PC-3 (cell line): ENCODE measurements at regions not wholly inside any gene's neighbourhood (a gene's known extent, or its start where the extent isn't known, plus 50 kb on each side); places are given as distances from the start of the nearest gene placed in this dataset.

Source experiments
- ATAC-seq: fragments of 200-7000 bp; cut with Tn5 transposase; 2 replicates; pipeline ENCODE4 v1.9.1; 2020; ENCODE audit warnings: mild to moderate bottlenecking, moderate library complexity
- BruUV-seq: library from RNA; stranded (reverse); fragments of 400-500 nt; replicated peaks from 2 replicates; lab custom pipeline; 2021; lab: Mats Ljungman, UMichigan
- CTCF ChIA-PET: fragments of 300-600 bp; sonication (Branson Sonifier 250); formaldehyde crosslinking; loops from one replicate; lab custom pipeline; 2022; ENCODE audit warnings: antibody characterized with exemption; lab: Charles Lee
- POLR2A ChIA-PET: fragments of 300-600 bp; sonication (Branson Sonifier 250); formaldehyde crosslinking; loops from one replicate; lab custom pipeline; 2022; ENCODE audit warnings: antibody characterized with exemption; ENCODE audit not compliant: unreplicated experiment; lab: Charles Lee
- DNase-seq: peaks from one replicate; pipeline ENCODE4 v3.0.0-alpha.2; 2015
- H2AFZ ChIP-seq: fragments of 300-600 bp; sonication (generic); 2 replicates; pipeline ENCODE4 v1.6.0; 2016; ENCODE audit warnings: antibody characterized with exemption, low read length
- H3F3A ChIP-seq: fragments of 300-600 bp; sonication (generic); one replicate; pipeline ENCODE4 v1.6.0; 2017; ENCODE audit warnings: antibody characterized with exemption, low read length, control low read depth, mild to moderate bottlenecking; ENCODE audit not compliant: unreplicated experiment
- H3K27ac ChIP-seq: fragments of 300-600 bp; sonication (generic); 2 replicates; pipeline ENCODE4 v1.5.1; 2016; ENCODE audit warnings: mild to moderate bottlenecking, low read length
- H3K27me3 ChIP-seq: fragments of 300-600 bp; sonication (generic); 2 replicates; pipeline ENCODE4 v1.6.1; 2016; ENCODE audit warnings: low read length, mixed read lengths
- H3K36me3 ChIP-seq: fragments of 300-600 bp; sonication (generic); 2 replicates; pipeline ENCODE4 v1.6.1; 2016; ENCODE audit warnings: low read depth, mixed run types, low read length, mixed read lengths
- H3K4me1 ChIP-seq: fragments of 300-600 bp; sonication (generic); 2 replicates; pipeline ENCODE4 v1.5.1; 2016; ENCODE audit warnings: low read length; ENCODE audit not compliant: insufficient read depth
- H3K4me2 ChIP-seq: fragments of 300-600 bp; sonication (generic); 2 replicates; pipeline ENCODE4 v1.6.0; 2016; ENCODE audit warnings: low read length
- H3K4me3 ChIP-seq: fragments of 300-600 bp; sonication (generic); 2 replicates; pipeline ENCODE4 v1.5.1; 2016; ENCODE audit warnings: mild to moderate bottlenecking, low read length, mixed read lengths
- H3K79me2 ChIP-seq: fragments of 300-600 bp; sonication (generic); 2 replicates; pipeline ENCODE4 v1.6.1; 2017; ENCODE audit warnings: low read length, mixed read lengths
- H3K9ac ChIP-seq: fragments of 300-600 bp; sonication (generic); 2 replicates; pipeline ENCODE4 v1.6.0; 2016; ENCODE audit warnings: mild to moderate bottlenecking, low read length
- H3K9me2 ChIP-seq: fragments of 300-600 bp; sonication (generic); replicated peaks from 2 replicates; pipeline ENCODE4 v1.6.1; 2016; ENCODE audit warnings: mixed run types, low read length, mixed read lengths
- H3K9me3 ChIP-seq: fragments of 300-600 bp; sonication (generic); 2 replicates; pipeline ENCODE4 v1.6.1; 2016; ENCODE audit warnings: low read length, mixed read lengths
- H4K20me1 ChIP-seq: fragments of 300-600 bp; sonication (generic); 2 replicates; pipeline ENCODE4 v1.6.1; 2016; ENCODE audit warnings: low read length, mixed read lengths
- EZH2 ChIP-seq: fragments of 300-600 bp; sonication (generic); IDR thresholded peaks from one replicate; pipeline ENCODE4 v1.6.1; 2017; ENCODE audit warnings: antibody characterized with exemption, mild to moderate bottlenecking, low read length; ENCODE audit not compliant: unreplicated experiment
- EZH2phosphoT487 ChIP-seq: fragments of 300-600 bp; sonication (generic); IDR thresholded peaks from 2 replicates; pipeline ENCODE4 v1.6.1; 2018; ENCODE audit warnings: mild to moderate bottlenecking, antibody characterized with exemption, low read length, borderline replicate concordance
- intact Hi-C: fragments of 100-400 bp; cut with micrococcal nuclease; formaldehyde crosslinking; loops from 2 replicates; pipeline ENCODE4 v1.9.0; 2023
- TF ChIP-seq, protein P1 (sequence below): fragments of 300-600 bp; sonication (generic); conservative IDR thresholded peaks from 2 replicates; pipeline ENCODE4 v1.5.1; 2017; ENCODE audit warnings: antibody characterized with exemption, low read depth, mild to moderate bottlenecking, low read length

DNA sequence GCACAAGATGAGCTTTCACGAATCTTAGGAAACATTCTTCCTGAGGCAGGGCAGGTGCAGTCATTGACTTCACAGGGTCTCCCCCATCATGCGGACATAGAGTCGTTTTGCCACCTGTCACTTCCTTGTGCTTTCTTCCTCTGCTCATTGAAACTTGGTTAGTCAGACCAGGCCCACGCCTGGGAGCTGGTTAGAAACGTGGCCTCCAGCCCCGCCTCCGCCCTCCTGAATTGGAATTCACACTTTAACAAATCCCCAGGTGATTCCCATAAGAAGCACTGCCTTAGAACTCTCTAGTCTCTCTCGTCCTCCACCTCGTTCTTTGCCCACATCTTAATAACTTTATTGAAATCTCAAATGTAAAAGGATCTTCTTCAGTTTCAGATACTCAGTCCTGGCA is 265.5 kb upstream of the FZD8 start:
- Histone ChIP-seq H3K4me3 (no peak overlapping the region), H3K9me2 (no peaks in the 10 kb centered on the region), H3K9me3 (no peaks in the 10 kb centered on the region), H3K79me2 (no peaks in the 10 kb centered on the region), H2AFZ (no peak overlapping the region), H4K20me1 (no peaks in the 10 kb centered on the region), H3K36me3 (no peaks in the 10 kb centered on the region), H3K4me1 (peaks cover 29% of the 10 kb centered on the region), H3K4me2 (no peak overlapping the region), H3K27ac (no peak overlapping the region), H3K9ac (no peak overlapping the region), H3F3A (peaks cover 6% of the 10 kb centered on the region), H3K27me3 (no peaks in the 10 kb centered on the region)
- no TSS peak for BruUV-seq
- intact Hi-C loops = no loop called here
- TF ChIP-seq, protein P1, sequence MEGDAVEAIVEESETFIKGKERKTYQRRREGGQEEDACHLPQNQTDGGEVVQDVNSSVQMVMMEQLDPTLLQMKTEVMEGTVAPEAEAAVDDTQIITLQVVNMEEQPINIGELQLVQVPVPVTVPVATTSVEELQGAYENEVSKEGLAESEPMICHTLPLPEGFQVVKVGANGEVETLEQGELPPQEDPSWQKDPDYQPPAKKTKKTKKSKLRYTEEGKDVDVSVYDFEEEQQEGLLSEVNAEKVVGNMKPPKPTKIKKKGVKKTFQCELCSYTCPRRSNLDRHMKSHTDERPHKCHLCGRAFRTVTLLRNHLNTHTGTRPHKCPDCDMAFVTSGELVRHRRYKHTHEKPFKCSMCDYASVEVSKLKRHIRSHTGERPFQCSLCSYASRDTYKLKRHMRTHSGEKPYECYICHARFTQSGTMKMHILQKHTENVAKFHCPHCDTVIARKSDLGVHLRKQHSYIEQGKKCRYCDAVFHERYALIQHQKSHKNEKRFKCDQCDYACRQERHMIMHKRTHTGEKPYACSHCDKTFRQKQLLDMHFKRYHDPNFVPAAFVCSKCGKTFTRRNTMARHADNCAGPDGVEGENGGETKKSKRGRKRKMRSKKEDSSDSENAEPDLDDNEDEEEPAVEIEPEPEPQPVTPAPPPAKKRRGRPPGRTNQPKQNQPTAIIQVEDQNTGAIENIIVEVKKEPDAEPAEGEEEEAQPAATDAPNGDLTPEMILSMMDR = no peak
- TF ChIP-seq EZH2 (no peak), EZH2phosphoT487 (no peak)
- ChIA-PET POLR2A (no interaction called here), CTCF (no interaction called here)
- DNase-seq (no peak), ATAC-seq (no peak)

DNA sequence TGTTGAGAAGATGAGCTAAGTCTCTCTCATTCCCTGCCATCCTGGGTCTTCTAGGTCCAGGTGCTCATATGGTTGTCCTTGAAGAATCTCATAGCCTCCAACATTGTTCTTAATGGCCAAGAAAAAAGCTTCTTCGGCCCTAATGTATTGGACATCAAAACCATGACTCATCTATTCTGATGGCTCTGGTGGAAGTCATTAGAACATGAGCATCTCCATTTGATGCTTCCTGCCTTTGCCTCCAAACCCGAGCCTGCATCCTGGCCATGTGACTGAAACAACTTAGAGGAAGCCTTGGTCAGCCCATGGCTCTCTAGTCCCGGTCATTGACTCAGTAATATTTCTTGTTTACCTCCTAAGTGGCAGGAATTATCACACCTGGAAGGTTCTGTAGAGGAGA is 264.1 kb upstream of the FZD8 start:
- no peak overlapping the region for H3K27ac ChIP-seq
- no peak for DNase-seq
- peaks cover 18% of the 10 kb centered on the region for H3K4me1 ChIP-seq
- no peaks in the 10 kb centered on the region for H4K20me1 ChIP-seq
- no peaks in the 10 kb centered on the region for H3K9me2 ChIP-seq
- H3K27me3 ChIP-seq = no peaks in the 10 kb centered on the region
- H2AFZ ChIP-seq = no peak overlapping the region
- ATAC-seq = no peak
- ChIA-PET CTCF (no interaction called here), POLR2A (interaction anchor here (0.7 kb wide), 1 partner anchor 299 kb away, joined by 4 read pairs; no protein-coding TSS in a partner anchor)
- peaks cover 6% of the 10 kb centered on the region for H3F3A ChIP-seq
- H3K4me3 ChIP-seq = no peak overlapping the region
- TF ChIP-seq EZH2 (no peak), EZH2phosphoT487 (no peak)
- TF ChIP-seq, protein P1 = no peak
- no TSS peak for BruUV-seq
- H3K9ac ChIP-seq = no peak overlapping the region
- no peak overlapping the region for H3K4me2 ChIP-seq
- H3K9me3 ChIP-seq = no peaks in the 10 kb centered on the region
- H3K36me3 ChIP-seq = no peaks in the 10 kb centered on the region
- intact Hi-C loops = no loop called here
- H3K79me2 ChIP-seq = no peaks in the 10 kb centered on the region

DNA sequence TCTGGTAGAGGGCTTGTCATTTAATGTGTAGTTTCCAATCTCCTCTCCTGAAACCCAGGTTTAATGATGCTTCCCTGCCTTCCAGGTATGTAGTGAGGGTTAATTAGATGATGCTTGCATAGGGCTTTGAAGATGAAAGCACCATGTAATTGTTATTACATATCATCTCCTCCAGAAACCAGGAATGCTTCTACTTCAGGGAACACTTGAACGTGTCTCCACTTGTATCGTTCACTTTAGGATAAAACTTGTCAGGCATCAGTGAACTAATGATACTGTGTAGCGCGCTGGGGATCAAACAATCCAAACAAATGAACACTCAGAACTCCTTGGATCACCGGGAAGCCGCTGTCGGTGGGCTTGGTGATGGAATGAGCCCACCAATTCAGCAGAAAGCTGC is 260.9 kb upstream of the FZD8 start:
- H3F3A ChIP-seq = no peaks in the 10 kb centered on the region
- no TSS peak for BruUV-seq
- TF ChIP-seq EZH2phosphoT487 = no peak
- TF ChIP-seq, protein P1 = no peak
- no peak for TF ChIP-seq EZH2
- ChIA-PET POLR2A (no interaction called here), CTCF (no interaction called here)
- ATAC-seq (no peak), DNase-seq (no peak)
- no peak overlapping the region for H2AFZ ChIP-seq
- no peaks in the 10 kb centered on the region for H3K9me3 ChIP-seq
- no peak overlapping the region for H3K27ac ChIP-seq
- no peaks in the 10 kb centered on the region for H3K4me1 ChIP-seq
- intact Hi-C loops = no loop called here
- H3K36me3 ChIP-seq = no peaks in the 10 kb centered on the region
- no peak overlapping the region for H3K9ac ChIP-seq
- H4K20me1 ChIP-seq = no peaks in the 10 kb centered on the region
- H3K4me2 ChIP-seq = no peak overlapping the region
- no peaks in the 10 kb centered on the region for H3K27me3 ChIP-seq
- no peaks in the 10 kb centered on the region for H3K79me2 ChIP-seq
- no peak overlapping the region for H3K4me3 ChIP-seq
- no peaks in the 10 kb centered on the region for H3K9me2 ChIP-seq
